Brain microvascular endothelial cell (primary cell): ENCODE measurements at regions not wholly inside any gene's neighbourhood (a gene's known extent, or its start where the extent isn't known, plus 50 kb on each side); places are given as distances from the start of the nearest gene placed in this dataset.

Experiments
- DNase-seq: peaks from one replicate; pipeline ENCODE4 v3.0.0-alpha.2; 2020
- H3K27ac ChIP-seq: fragments of 250-450 bp; sonication (Bioruptor Pico); 2 replicates; pipeline ENCODE4 v1.5.1; 2020; ENCODE audit warnings: mild to moderate bottlenecking, moderate library complexity
- H3K27me3 ChIP-seq: fragments of 250-450 bp; sonication (Bioruptor Pico); replicated peaks from 2 replicates; pipeline ENCODE4 v1.5.1; 2020; ENCODE audit warnings: mild to moderate bottlenecking
- H3K36me3 ChIP-seq: fragments of 250-450 bp; sonication (Bioruptor Pico); replicated peaks from 2 replicates; pipeline ENCODE4 v1.5.1; 2020; ENCODE audit warnings: mild to moderate bottlenecking
- H3K4me3 ChIP-seq: 2 replicates; pipeline ENCODE4 v1.5.1; 2011; ENCODE audit warnings: low read depth, mild to moderate bottlenecking, control low read depth, low read length, moderate library complexity
- CTCF ChIP-seq: IDR thresholded peaks from 2 replicates; pipeline ENCODE4 v1.5.1; 2011; ENCODE audit warnings: low read depth, mild to moderate bottlenecking, moderate library complexity, low read length, control low read depth, inconsistent platforms; ENCODE audit errors: missing control alignments
- in situ Hi-C: cut with HindIII; loops from 2 replicates; pipeline ENCODE4 v1.10.0; 2017; ENCODE audit warnings: low sequenced_read_pairs, low pct_ligation_motif_present

- in situ Hi-C loops: no loop called here
- no peak overlapping the region for H3K27ac ChIP-seq
- no peak for DNase-seq
- H3K4me3 ChIP-seq: no peak overlapping the region
- no peaks in the 10 kb centered on the region for H3K36me3 ChIP-seq
- TF ChIP-seq CTCF: no peak
- peaks cover 3% of the 10 kb centered on the region for H3K27me3 ChIP-seq
Observed at GRCh38 chr3:72451841-72452240, 396.4 kb downstream of the SHQ1 start.

GRCh38 chr3:72449551-72449950 is 398.7 kb downstream of the SHQ1 start:
- Histone ChIP-seq H3K27me3 (peaks cover 3% of the 10 kb centered on the region), H3K4me3 (no peak overlapping the region), H3K27ac (no peak overlapping the region), H3K36me3 (no peaks in the 10 kb centered on the region)
- in situ Hi-C loops: no loop called here
- no peak for DNase-seq
- TF ChIP-seq CTCF: no peak

GRCh38 chr3:72448858-72449257 is 399.4 kb downstream of the SHQ1 start:
- no peak overlapping the region for H3K27ac ChIP-seq
- in situ Hi-C loops: no loop called here
- DNase-seq: no peak
- no peak for TF ChIP-seq CTCF
- peaks cover 3% of the 10 kb centered on the region for H3K27me3 ChIP-seq
- H3K4me3 ChIP-seq: no peak overlapping the region
- no peaks in the 10 kb centered on the region for H3K36me3 ChIP-seq

- TF ChIP-seq CTCF: no peak
- no peak overlapping the region for H3K4me3 ChIP-seq
- peaks cover 3% of the 10 kb centered on the region for H3K27me3 ChIP-seq
- DNase-seq: no peak
- no peak overlapping the region for H3K27ac ChIP-seq
- in situ Hi-C loops: no loop called here
- H3K36me3 ChIP-seq: no peaks in the 10 kb centered on the region
Observed at GRCh38 chr3:72448375-72448823, 399.8 kb downstream of the SHQ1 start.

- peak overlapping the region; percentile 84 for H3K4me3 ChIP-seq
- peak; percentile 67 for DNase-seq
- in situ Hi-C loops: no loop called here
- no peak for TF ChIP-seq CTCF
- no peaks in the 10 kb centered on the region for H3K36me3 ChIP-seq
- no peak overlapping the region for H3K27ac ChIP-seq
- H3K27me3 ChIP-seq: peaks cover 3% of the 10 kb centered on the region
Observed at GRCh38 chr3:72447059-72447946, 400.9 kb downstream of the SHQ1 start.
